ENCODE measurements at regions not wholly inside any gene's neighbourhood (a gene's known extent, or its start where the extent isn't known, plus 50 kb on each side); places are given as distances from the start of the nearest gene placed in this dataset.

GRCh38 chr1:244347942-244348341 lies 103.8 kb downstream of the ADSS2 start:
- no peak for DNase-seq (ENCODE audit: extremely low read depth, low read depth)
- no peak for TF ChIP-seq CTCF (IDR thresholded peaks at IDR 0.05; ENCODE audit: low read depth, low read length, missing control alignments)
- H3K4me3 ChIP-seq (replicated peaks; ENCODE audit: low read depth, low read length) = no peak overlapping the region

DNA sequence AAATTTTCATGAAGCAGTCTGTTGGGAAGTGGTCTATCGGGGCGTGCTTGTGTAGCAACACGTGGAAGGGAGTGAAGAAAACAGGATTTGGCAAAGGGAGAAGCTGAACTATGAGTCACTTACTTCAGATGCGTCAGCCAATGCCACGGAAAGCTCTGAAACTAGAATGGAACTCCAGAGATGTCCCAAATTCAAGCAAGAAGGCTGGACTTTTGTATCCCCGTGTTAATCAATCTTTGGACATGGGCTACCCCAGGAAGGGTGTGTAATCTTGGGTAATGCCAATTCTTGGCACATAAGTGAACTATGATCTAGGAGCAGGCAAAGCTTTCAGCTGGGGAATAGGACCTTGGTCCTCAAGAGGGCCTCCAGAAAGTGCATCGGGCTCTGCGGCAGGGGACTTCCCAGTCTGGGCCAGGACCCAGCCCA lies 102.6 kb downstream of the ADSS2 start:
- DNase-seq (ENCODE audit: extremely low read depth, low read depth) = peak; percentile 81
- no peak for TF ChIP-seq CTCF (IDR thresholded peaks at IDR 0.05; ENCODE audit: low read depth, low read length, missing control alignments)
- H3K4me3 ChIP-seq (replicated peaks; ENCODE audit: low read depth, low read length) = no peak overlapping the region

- H3K4me3 ChIP-seq (replicated peaks; ENCODE audit: low read depth, low read length) = no peak overlapping the region
- TF ChIP-seq CTCF (IDR thresholded peaks at IDR 0.05; ENCODE audit: low read depth, low read length, missing control alignments) = no peak
- DNase-seq (ENCODE audit: extremely low read depth, low read depth) = no peak
Measured at GRCh38 chr1:244349581-244350001, 102.1 kb downstream of the ADSS2 start.

DNA sequence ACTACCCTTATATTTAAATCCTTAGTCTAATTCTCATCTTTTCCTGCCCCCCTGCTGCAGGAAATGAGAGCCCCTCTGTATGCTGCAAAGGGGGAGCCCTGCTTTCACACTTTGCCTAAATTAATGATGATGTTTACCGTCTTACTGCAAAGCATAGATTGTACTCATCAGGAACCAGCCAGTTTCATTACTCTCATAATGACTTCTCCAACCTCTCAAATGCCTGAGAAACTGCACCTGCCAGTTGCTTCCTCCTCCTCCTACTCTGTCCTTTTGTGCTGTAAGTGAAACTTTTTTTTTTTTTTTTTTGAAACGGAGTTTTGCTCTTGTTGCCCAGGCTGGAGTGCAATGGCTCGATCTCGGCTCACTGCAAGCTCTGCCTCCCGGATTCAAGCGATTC lies 101.7 kb downstream of the ADSS2 start:
- H3K4me3 ChIP-seq (replicated peaks; ENCODE audit: low read depth, low read length) = no peak overlapping the region
- TF ChIP-seq CTCF (IDR thresholded peaks at IDR 0.05; ENCODE audit: low read depth, low read length, missing control alignments) = no peak
- DNase-seq (ENCODE audit: extremely low read depth, low read depth) = no peak

GRCh38 chr1:244352156-244352830 lies 99.4 kb downstream of the ADSS2 start:
- no peak for DNase-seq (ENCODE audit: extremely low read depth, low read depth)
- no peak overlapping the region for H3K4me3 ChIP-seq (replicated peaks; ENCODE audit: low read depth, low read length)

GRCh38 chr1:244353551-244354091 lies 98.1 kb downstream of the ADSS2 start:
- DNase-seq (ENCODE audit: extremely low read depth, low read depth) = peak; percentile 91
- TF ChIP-seq CTCF (IDR thresholded peaks at IDR 0.05; ENCODE audit: low read depth, low read length, missing control alignments) = no peak
- no peak overlapping the region for H3K4me3 ChIP-seq (replicated peaks; ENCODE audit: low read depth, low read length)

More at GRCh38 chr1:244352156-244352830, 99.4 kb downstream of the ADSS2 start:
- no peak for TF ChIP-seq CTCF (IDR thresholded peaks at IDR 0.05; ENCODE audit: low read depth, low read length, missing control alignments)
